ENCODE measurements at regions not wholly inside any gene's neighbourhood (a gene's known extent, or its start where the extent isn't known, plus 50 kb on each side); places are given as distances from the start of the nearest gene placed in this dataset.

DNA sequence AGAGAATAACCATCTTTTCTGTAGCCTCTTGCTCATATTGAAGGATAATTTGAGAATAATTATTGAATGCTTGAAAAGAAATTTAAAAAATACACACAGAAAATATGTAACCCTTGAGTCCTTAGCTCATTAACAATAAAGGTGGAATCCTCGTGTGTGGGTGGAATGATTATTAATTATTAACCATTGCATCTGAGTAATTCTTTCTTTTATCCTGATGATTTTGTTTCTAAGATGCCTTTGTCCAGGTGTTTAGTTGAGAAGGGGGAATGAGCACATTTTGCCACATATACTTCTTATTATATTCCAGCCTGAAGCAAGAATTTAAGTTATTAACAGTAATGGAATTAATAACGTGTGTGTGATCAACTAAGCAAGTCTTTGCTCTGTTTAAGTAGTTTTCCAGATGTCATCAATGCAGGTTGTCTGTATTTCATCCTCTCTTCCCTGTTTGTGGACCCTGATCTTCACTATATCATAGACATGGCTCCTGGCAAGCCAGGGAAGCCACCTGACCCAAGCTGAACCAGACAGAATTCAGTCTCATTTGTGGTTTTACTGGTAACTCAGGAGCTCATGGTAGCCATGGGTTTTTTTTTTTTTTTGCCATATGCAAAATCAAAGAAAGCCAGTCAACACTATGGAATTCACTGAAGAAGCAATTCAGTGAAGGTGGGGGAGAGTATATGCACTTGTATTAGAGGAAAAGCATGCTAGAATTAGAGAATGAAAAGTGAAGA lies 144.3 kb downstream of the KIF20B start:
- H3K4me3 ChIP-seq (ENCODE audit: low read length): no peak overlapping the region
- H3K27me3 Mint-ChIP-seq: peaks cover 0 to 20% (median 15%) of the 10 kb centered on the region in 5 donors
- CTCF ChIA-PET: no interaction called here

DNA sequence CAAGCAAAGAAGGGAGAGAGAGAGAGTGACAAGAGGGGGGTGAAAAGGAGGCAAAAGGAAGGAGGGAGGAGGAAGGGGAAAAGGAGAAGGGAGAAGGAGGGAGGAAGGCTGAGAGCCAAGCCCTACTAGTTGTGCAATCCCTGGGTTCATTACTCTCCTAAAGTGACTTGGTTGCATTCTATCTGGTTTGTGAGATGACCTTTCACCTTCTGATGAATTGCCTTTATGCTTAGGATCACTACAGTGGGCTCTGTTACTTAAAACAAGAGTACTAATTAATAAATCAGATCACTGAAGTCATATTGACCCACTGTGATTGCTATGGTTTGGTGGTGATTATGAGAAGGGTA lies 144.9 kb downstream of the KIF20B start:
- Histone ChIP-seq H3K27me3 (ENCODE audit: control insufficient read depth in 2 of 2, insufficient read depth in 2 of 2, low read length in 2 of 2) (no peaks in the 10 kb centered on the region), H3K9me3 (ENCODE audit: control insufficient read depth in 2 of 3, low read length in 3 of 3) (no peaks in the 10 kb centered on the region), H3K4me3 (ENCODE audit: low read length) (no peak overlapping the region), H3K36me3 (ENCODE audit: control insufficient read depth in 2 of 3, insufficient read depth in 3 of 3, low read length in 3 of 3) (no peaks in the 10 kb centered on the region), H3K4me1 (ENCODE audit: control insufficient read depth in 2 of 2, insufficient read depth in 2 of 2, low read length in 2 of 2) (no peaks in the 10 kb centered on the region), H3K27ac (ENCODE audit: low read depth, low read length) (no peak overlapping the region)
- DNase-seq (no peak), ATAC-seq (no peak)
- Mint-ChIP-seq H3K36me3 (no peaks in the 10 kb centered on the region), H3K27ac (no peak overlapping the region), H3K27me3 (peaks cover 0 to 20% (median 14%) of the 10 kb centered on the region in 5 donors), H3K4me1 (peaks cover 0 to 5% (median 0%) of the 10 kb centered on the region in 7 donors), H3K4me3 (no peak overlapping the region), H3K9me3 (peaks cover 0 to 2% (median 0%) of the 10 kb centered on the region in 11 donors)
- ChIA-PET CTCF (no interaction called here), POLR2A (no interaction called here)
- intact Hi-C loops (cut with micrococcal nuclease): no loop called here

More for the DNA sequence above, 144.3 kb downstream of the KIF20B start:
- Mint-ChIP-seq H3K36me3 (no peaks in the 10 kb centered on the region), H3K27ac (no peak overlapping the region), H3K4me1 (peaks cover 0 to 5% (median 4%) of the 10 kb centered on the region in 7 donors), H3K9me3 (peaks cover 0 to 2% (median 0%) of the 10 kb centered on the region in 11 donors), H3K4me3 (no peak overlapping the region)
- Histone ChIP-seq H3K4me1 (ENCODE audit: control insufficient read depth in 2 of 2, insufficient read depth in 2 of 2, low read length in 2 of 2) (no peaks in the 10 kb centered on the region), H3K36me3 (ENCODE audit: control insufficient read depth in 2 of 3, insufficient read depth in 3 of 3, low read length in 3 of 3) (no peaks in the 10 kb centered on the region), H3K9me3 (ENCODE audit: control insufficient read depth in 2 of 3, low read length in 3 of 3) (no peaks in the 10 kb centered on the region), H3K27me3 (ENCODE audit: control insufficient read depth in 2 of 2, insufficient read depth in 2 of 2, low read length in 2 of 2) (no peaks in the 10 kb centered on the region), H3K27ac (ENCODE audit: low read depth, low read length) (no peak overlapping the region)
- DNase-seq: no peak
- POLR2A ChIA-PET: no interaction called here
- no peak for ATAC-seq
- intact Hi-C loops (cut with micrococcal nuclease): no loop called here

DNA sequence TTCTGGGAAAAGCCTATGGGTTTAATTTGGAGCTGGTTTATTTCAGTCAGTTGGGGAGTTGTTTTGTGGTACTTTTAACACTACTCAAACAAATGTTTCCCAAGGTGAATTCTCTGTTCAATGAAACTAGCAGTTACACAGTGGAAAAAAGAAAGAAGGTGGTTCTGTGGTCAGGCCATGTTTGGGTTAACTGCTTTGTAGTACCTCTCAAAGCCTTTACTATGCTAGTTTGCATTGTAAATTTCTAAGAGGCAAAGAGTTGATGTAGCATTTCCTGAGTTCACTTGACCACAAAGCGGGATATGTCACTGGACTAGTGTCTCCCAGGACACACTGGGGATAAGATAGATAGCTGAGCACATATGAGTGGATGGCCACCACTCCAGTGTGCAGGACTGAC lies 145.4 kb downstream of the KIF20B start:
- peaks cover 0 to 2% (median 0%) of the 10 kb centered on the region in 11 donors for H3K9me3 Mint-ChIP-seq
- intact Hi-C loops (cut with micrococcal nuclease): no loop called here
- peaks cover 0 to 5% (median 0%) of the 10 kb centered on the region in 7 donors for H3K4me1 Mint-ChIP-seq
- H3K27me3 Mint-ChIP-seq: peaks cover 0 to 20% (median 14%) of the 10 kb centered on the region in 5 donors
- Histone ChIP-seq H3K4me3 (ENCODE audit: low read length) (no peak overlapping the region), H3K27ac (ENCODE audit: low read depth, low read length) (no peak overlapping the region), H3K4me1 (ENCODE audit: control insufficient read depth in 2 of 2, insufficient read depth in 2 of 2, low read length in 2 of 2) (no peaks in the 10 kb centered on the region), H3K9me3 (ENCODE audit: control insufficient read depth in 2 of 3, low read length in 3 of 3) (no peaks in the 10 kb centered on the region), H3K36me3 (ENCODE audit: control insufficient read depth in 2 of 3, insufficient read depth in 3 of 3, low read length in 3 of 3) (no peaks in the 10 kb centered on the region), H3K27me3 (ENCODE audit: control insufficient read depth in 2 of 2, insufficient read depth in 2 of 2, low read length in 2 of 2) (no peaks in the 10 kb centered on the region)
- H3K4me3 Mint-ChIP-seq: no peak overlapping the region
- DNase-seq: no peak
- H3K27ac Mint-ChIP-seq: no peak overlapping the region
- ChIA-PET CTCF (no interaction called here), POLR2A (no interaction called here)
- H3K36me3 Mint-ChIP-seq: no peaks in the 10 kb centered on the region
- no peak for ATAC-seq

DNA sequence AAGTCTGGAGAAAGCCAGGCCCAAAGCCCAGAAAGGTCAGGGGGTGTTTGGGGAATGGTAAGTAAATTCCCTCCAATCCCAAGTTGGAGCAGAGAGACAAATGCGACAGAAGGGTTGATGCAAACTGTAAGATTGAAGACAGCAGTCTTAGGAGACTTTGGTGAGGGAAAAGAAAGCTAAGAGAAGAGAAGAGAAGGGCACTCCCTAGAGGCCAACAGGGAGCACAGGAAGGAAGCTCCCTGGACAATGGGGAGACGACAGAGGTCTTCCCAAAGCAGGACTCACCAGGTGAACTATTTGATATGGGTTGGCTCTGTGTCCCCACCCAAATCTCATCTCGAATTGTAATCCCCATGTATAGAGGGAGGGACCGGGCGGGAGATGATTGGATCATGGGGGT lies 151.5 kb downstream of the KIF20B start:
- H3K9me3 Mint-ChIP-seq: no peaks in the 10 kb centered on the region
- H3K36me3 Mint-ChIP-seq: no peaks in the 10 kb centered on the region
- ChIA-PET POLR2A (no interaction called here), CTCF (no interaction called here)
- Histone ChIP-seq H3K27ac (ENCODE audit: low read depth, low read length) (no peak overlapping the region), H3K36me3 (ENCODE audit: control insufficient read depth in 2 of 3, insufficient read depth in 3 of 3, low read length in 3 of 3) (no peaks in the 10 kb centered on the region), H3K4me3 (ENCODE audit: low read length) (no peak overlapping the region), H3K4me1 (ENCODE audit: control insufficient read depth in 2 of 2, insufficient read depth in 2 of 2, low read length in 2 of 2) (no peaks in the 10 kb centered on the region), H3K27me3 (ENCODE audit: control insufficient read depth in 2 of 2, insufficient read depth in 2 of 2, low read length in 2 of 2) (no peaks in the 10 kb centered on the region), H3K9me3 (ENCODE audit: control insufficient read depth in 2 of 3, low read length in 3 of 3) (no peaks in the 10 kb centered on the region)
- no peak for ATAC-seq
- H3K4me3 Mint-ChIP-seq: no peak overlapping the region
- intact Hi-C loops (cut with micrococcal nuclease): no loop called here
- no peak for DNase-seq
- H3K27me3 Mint-ChIP-seq: peaks cover 0 to 18% (median 4%) of the 10 kb centered on the region in 5 donors
- no peak overlapping the region for H3K27ac Mint-ChIP-seq
- H3K4me1 Mint-ChIP-seq: peaks cover 0 to 2% (median 0%) of the 10 kb centered on the region in 7 donors

DNA sequence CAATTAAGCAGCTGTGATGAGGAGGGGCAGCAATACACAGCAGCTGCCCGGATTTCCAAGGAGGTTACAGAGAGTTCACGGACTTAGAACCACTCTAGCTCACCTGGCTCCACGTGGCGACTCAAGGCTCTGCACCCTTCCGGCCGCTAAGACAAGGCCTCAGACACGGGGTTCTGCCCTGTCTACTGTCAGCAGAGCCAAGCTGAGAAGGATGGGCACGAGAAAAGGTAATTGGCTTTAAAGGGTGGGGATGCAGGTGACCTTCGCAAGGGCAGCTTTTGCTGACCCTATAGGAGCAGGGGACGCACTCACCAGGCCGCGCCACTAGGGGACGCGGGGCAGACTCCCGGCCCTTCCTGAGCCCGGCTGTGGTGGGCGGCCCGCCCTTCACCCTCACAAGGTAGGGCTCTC lies 152.4 kb downstream of the KIF20B start:
- Mint-ChIP-seq H3K27ac (no peak overlapping the region), H3K36me3 (no peaks in the 10 kb centered on the region), H3K4me1 (peaks cover 0 to 2% (median 0%) of the 10 kb centered on the region in 7 donors), H3K4me3 (no peak overlapping the region), H3K27me3 (peaks cover 0 to 18% (median 4%) of the 10 kb centered on the region in 5 donors), H3K9me3 (no peaks in the 10 kb centered on the region)
- Histone ChIP-seq H3K27me3 (ENCODE audit: control insufficient read depth in 2 of 2, insufficient read depth in 2 of 2, low read length in 2 of 2) (no peaks in the 10 kb centered on the region), H3K4me1 (ENCODE audit: control insufficient read depth in 2 of 2, insufficient read depth in 2 of 2, low read length in 2 of 2) (no peaks in the 10 kb centered on the region), H3K27ac (ENCODE audit: low read depth, low read length) (no peak overlapping the region), H3K4me3 (ENCODE audit: low read length) (no peak overlapping the region), H3K9me3 (ENCODE audit: control insufficient read depth in 2 of 3, low read length in 3 of 3) (no peaks in the 10 kb centered on the region), H3K36me3 (ENCODE audit: control insufficient read depth in 2 of 3, insufficient read depth in 3 of 3, low read length in 3 of 3) (no peaks in the 10 kb centered on the region)
- intact Hi-C loops (cut with micrococcal nuclease): no loop called here
- no peak for DNase-seq
- ChIA-PET POLR2A (no interaction called here), CTCF (no interaction called here)
- no peak for ATAC-seq

DNA sequence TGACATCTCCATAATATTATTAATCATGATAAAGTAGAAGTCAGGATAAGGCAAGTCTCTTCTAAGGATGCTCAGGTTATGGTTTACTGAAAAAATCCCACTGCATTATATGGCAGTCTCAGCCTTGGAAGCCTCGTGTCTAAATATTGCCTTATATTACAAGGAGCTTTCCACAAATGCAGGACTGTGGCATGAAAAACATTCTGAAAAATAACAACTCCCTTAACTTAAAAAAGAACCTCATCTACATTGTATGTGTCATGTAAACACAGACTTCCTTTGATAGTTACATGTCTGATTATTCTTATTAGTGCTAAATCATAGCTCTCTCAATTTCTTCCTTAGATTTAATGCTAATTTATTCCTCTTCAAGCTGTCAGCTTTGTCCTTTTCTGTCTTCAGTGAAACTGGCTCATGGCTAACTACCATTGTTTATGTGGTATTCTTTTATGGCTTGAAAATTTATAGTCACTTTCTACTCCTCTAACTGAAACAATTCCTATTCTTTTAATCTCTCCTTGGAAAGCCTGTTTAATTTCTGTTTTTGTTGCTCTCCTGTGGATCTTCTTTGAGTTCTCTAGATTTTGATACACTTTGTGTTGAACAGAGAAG lies 156.1 kb downstream of the KIF20B start:
- intact Hi-C loops (cut with micrococcal nuclease): no loop called here
- Mint-ChIP-seq H3K27ac (peak overlapping the region in 2 of 9 donors; percentile 2 to 44), H3K4me1 (peaks cover 9 to 20% (median 16%) of the 10 kb centered on the region in 7 donors), H3K27me3 (peaks cover 0 to 8% (median 0%) of the 10 kb centered on the region in 5 donors), H3K36me3 (no peaks in the 10 kb centered on the region), H3K9me3 (no peaks in the 10 kb centered on the region), H3K4me3 (no peak overlapping the region)
- Histone ChIP-seq H3K36me3 (ENCODE audit: control insufficient read depth in 2 of 3, insufficient read depth in 3 of 3, low read length in 3 of 3) (no peaks in the 10 kb centered on the region), H3K4me3 (ENCODE audit: low read length) (no peak overlapping the region), H3K9me3 (ENCODE audit: control insufficient read depth in 2 of 3, low read length in 3 of 3) (no peaks in the 10 kb centered on the region), H3K27me3 (ENCODE audit: control insufficient read depth in 2 of 2, insufficient read depth in 2 of 2, low read length in 2 of 2) (no peaks in the 10 kb centered on the region), H3K27ac (ENCODE audit: low read depth, low read length) (no peak overlapping the region), H3K4me1 (ENCODE audit: control insufficient read depth in 2 of 2, insufficient read depth in 2 of 2, low read length in 2 of 2) (peaks cover 0 to 12% of the 10 kb centered on the region in 2 donors)
- ATAC-seq (no peak), DNase-seq (no peak)
- CTCF ChIA-PET: no interaction called here
- POLR2A ChIA-PET: no interaction called here

DNA sequence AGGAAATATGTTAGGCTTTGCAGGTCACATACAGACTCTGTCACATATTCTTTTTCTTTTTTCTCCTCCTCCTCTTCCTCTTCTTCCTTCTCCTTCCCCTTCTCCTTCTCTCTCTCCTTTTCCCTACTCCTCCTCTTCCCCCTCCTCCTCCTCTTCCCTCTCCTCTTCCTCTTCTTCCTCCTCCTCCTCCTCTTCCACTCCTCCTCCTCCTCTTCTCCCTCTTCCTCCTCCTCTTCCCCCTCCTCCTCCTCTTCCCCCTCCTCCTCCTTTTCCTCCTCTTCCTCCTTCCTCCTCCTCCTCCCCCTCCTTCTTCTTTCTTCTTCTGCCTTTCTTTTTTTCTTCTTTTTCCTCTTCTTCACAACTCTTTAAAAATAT lies 159.8 kb downstream of the KIF20B start:
- Histone ChIP-seq H3K4me3 (ENCODE audit: low read length) (peak overlapping the region; percentile 19), H3K27ac (ENCODE audit: low read depth, low read length) (peak overlapping the region; percentile 32), H3K9me3 (ENCODE audit: control insufficient read depth in 2 of 3, low read length in 3 of 3) (no peaks in the 10 kb centered on the region), H3K36me3 (ENCODE audit: control insufficient read depth in 2 of 3, insufficient read depth in 3 of 3, low read length in 3 of 3) (no peaks in the 10 kb centered on the region), H3K27me3 (ENCODE audit: control insufficient read depth in 2 of 2, insufficient read depth in 2 of 2, low read length in 2 of 2) (no peaks in the 10 kb centered on the region), H3K4me1 (ENCODE audit: control insufficient read depth in 2 of 2, insufficient read depth in 2 of 2, low read length in 2 of 2) (peaks cover 0 to 12% of the 10 kb centered on the region in 2 donors)
- peak overlapping the region; percentile 31 to 83 (median 74) for H3K4me3 Mint-ChIP-seq
- peaks cover 0 to 11% (median 0%) of the 10 kb centered on the region in 5 donors for H3K27me3 Mint-ChIP-seq
- H3K4me1 Mint-ChIP-seq: peaks cover 9 to 23% (median 16%) of the 10 kb centered on the region in 7 donors
- H3K27ac Mint-ChIP-seq: peak overlapping the region in 7 of 9 donors; percentile 6 to 86 (median 66)
- H3K9me3 Mint-ChIP-seq: no peaks in the 10 kb centered on the region
- DNase-seq: no peak
- POLR2A ChIA-PET: no interaction called here
- no peak for ATAC-seq
- no peaks in the 10 kb centered on the region for H3K36me3 Mint-ChIP-seq
- CTCF ChIA-PET: no interaction called here
- intact Hi-C loops (cut with micrococcal nuclease): loop anchor here (2.0 to 5.0 kb wide), 3 partner anchors 20 to 1011 kb away; partner anchors contain the start of genes KIF20B (in 1 of the 2) and RPP30 (in 1 of the 2)
